Skeletal muscle tissue (tissue), 3 donors: ENCODE measurements at regions not wholly inside any gene's neighbourhood (a gene's known extent, or its start where the extent isn't known, plus 50 kb on each side); places are given as distances from the start of the nearest gene placed in this dataset.

Source experiments
- H3K27ac ChIP-seq: one replicate; pipeline ENCODE4 v1.7.0; 2013; ENCODE audit warnings: mild to moderate bottlenecking, low read depth, low read length, inconsistent platforms
- H3K27me3 ChIP-seq, 3 donors: one replicate each; pipeline ENCODE4 v1.7.0; 2013; ENCODE audit warnings: low read length in 3 of 3; ENCODE audit not compliant: control insufficient read depth in 3 of 3, insufficient read depth in 3 of 3
- H3K36me3 ChIP-seq, 3 donors: one replicate each; pipeline ENCODE4 v1.7.0; 2013; ENCODE audit warnings: low read length in 3 of 3; ENCODE audit not compliant: control insufficient read depth in 3 of 3, insufficient read depth in 3 of 3
- H3K4me1 ChIP-seq, 3 donors: one replicate each; pipeline ENCODE4 v1.7.0; 2013; ENCODE audit warnings: low read length in 3 of 3, mild to moderate bottlenecking in 3 of 3; ENCODE audit not compliant: control insufficient read depth in 3 of 3, insufficient read depth in 3 of 3
- H3K4me3 ChIP-seq, 3 donors: one replicate each; pipeline ENCODE4 v1.7.0; 2013; ENCODE audit warnings: low read length in 3 of 3
- H3K9ac ChIP-seq, 3 donors: one replicate each; pipeline ENCODE4 v1.7.0; 2013; ENCODE audit warnings: low read length in 3 of 3, mild to moderate bottlenecking in 3 of 3, moderate library complexity in 2 of 3, low read depth in 1 of 3
- H3K9me3 ChIP-seq, 3 donors: one replicate each; pipeline ENCODE4 v1.7.0; 2013; ENCODE audit warnings: low read length in 3 of 3; ENCODE audit not compliant: control insufficient read depth in 3 of 3
- donor health status: Osteomylitis.

DNA sequence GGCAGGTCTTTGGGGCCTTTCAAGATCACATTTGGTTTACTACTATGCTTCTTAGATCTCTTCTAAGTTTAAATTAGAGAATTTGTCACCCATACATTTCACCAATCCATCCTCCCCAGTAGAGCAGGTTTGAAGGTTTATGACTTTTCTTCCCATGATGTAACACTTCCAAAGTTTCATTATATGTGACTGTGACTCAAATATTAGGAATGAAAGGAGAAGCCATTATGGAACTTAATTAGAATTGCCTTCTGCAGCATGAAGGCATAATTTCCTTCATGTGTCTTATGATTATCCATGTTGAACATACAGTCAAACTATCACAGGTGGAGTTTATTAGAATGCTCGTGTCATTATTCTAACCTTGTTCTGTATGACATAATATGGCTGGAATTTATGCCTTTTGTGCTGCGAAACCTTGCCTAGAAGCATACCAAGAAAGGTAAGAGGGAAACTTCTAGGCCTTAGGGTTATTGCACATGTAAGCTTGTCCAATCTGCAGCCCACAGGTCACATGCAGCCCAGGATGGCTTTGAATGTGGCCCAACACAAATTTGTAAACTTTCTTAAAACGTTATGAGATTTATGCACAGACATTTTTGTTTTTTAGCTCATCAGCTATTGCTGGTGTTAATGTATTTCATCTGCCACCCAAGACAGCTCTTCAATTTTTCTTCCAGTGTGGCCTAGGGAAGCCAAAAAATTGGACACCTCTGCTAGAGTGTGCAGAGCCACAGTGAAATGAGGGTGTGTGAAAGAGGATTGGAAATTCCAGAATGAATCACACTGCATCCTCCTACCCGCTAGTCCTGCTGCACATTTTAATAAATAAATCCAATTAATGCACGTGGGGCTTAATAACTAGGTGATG is 133.6 kb downstream of the TMEM26 start:
- H3K4me1 ChIP-seq: no peaks in the 10 kb centered on the region
- no peak overlapping the region for H3K9ac ChIP-seq
- no peak overlapping the region for H3K27ac ChIP-seq
- no peaks in the 10 kb centered on the region for H3K27me3 ChIP-seq
- no peak overlapping the region for H3K4me3 ChIP-seq
- no peaks in the 10 kb centered on the region for H3K9me3 ChIP-seq
- no peaks in the 10 kb centered on the region for H3K36me3 ChIP-seq

DNA sequence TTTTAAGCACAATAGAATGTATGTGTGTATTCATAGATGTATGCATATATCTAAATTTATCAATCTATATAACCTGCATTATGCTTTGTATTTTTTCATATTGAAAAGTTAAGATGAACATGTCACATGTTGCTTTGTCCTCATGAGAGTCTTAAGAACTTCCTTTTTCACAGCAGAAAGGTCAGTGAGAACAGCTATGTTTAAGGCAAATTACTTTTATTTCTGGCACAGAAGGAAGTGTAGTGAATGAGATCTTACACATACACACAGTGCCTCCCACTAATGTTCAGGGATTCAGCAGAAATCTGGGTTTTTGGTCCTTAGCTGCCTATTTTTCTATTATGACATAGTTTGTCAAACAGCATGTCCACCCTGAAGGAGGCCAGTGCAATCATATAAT is 134.8 kb downstream of the TMEM26 start:
- H3K4me3 ChIP-seq: no peak overlapping the region
- H3K9me3 ChIP-seq: no peaks in the 10 kb centered on the region
- H3K27ac ChIP-seq: no peak overlapping the region
- H3K4me1 ChIP-seq: no peaks in the 10 kb centered on the region
- no peak overlapping the region for H3K9ac ChIP-seq
- no peaks in the 10 kb centered on the region for H3K27me3 ChIP-seq
- H3K36me3 ChIP-seq: no peaks in the 10 kb centered on the region

GRCh38 chr10:61317706-61318105 is 135.5 kb downstream of the TMEM26 start:
- Histone ChIP-seq H3K9ac (no peak overlapping the region), H3K27ac (no peak overlapping the region), H3K9me3 (no peaks in the 10 kb centered on the region), H3K4me1 (no peaks in the 10 kb centered on the region), H3K27me3 (no peaks in the 10 kb centered on the region), H3K36me3 (no peaks in the 10 kb centered on the region), H3K4me3 (no peak overlapping the region)

DNA sequence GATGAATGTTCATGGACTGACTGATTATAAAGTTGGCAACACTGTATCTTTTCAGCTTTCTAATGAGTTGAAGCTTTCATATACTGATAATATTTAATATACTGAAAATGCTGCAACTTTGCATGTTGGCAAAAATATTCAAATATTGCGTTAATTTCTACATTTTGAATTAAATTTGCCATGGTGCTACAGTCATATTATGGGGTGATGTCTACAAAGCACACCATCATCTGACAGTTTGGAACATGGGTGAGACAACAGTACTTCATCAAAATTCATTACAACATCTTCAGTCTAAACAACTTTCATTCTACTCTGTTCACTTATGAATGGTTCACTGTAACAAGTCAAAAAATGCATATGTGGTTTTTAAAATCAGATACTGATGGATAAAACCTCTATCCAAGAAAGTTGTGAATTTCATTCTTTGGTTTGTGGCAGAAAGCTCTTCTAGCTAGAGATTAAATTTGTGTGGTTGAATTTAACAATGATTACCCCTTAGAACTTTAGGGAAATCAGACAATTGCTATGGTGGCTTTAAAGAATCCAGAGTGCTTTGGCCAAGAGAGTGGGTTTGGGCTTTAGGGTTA is 136.4 kb downstream of the TMEM26 start:
- H3K9ac ChIP-seq: no peak overlapping the region
- no peak overlapping the region for H3K27ac ChIP-seq
- no peaks in the 10 kb centered on the region for H3K9me3 ChIP-seq
- H3K27me3 ChIP-seq: no peaks in the 10 kb centered on the region
- no peaks in the 10 kb centered on the region for H3K4me1 ChIP-seq
- no peaks in the 10 kb centered on the region for H3K36me3 ChIP-seq
- no peak overlapping the region for H3K4me3 ChIP-seq

- no peaks in the 10 kb centered on the region for H3K4me1 ChIP-seq
- H3K36me3 ChIP-seq: no peaks in the 10 kb centered on the region
- H3K4me3 ChIP-seq: no peak overlapping the region
- H3K9me3 ChIP-seq: no peaks in the 10 kb centered on the region
- no peak overlapping the region for H3K9ac ChIP-seq
- no peaks in the 10 kb centered on the region for H3K27me3 ChIP-seq
- no peak overlapping the region for H3K27ac ChIP-seq
Measured at GRCh38 chr10:61314273-61314672, 138.9 kb downstream of the TMEM26 start.

GRCh38 chr10:61313460-61313859 is 139.7 kb downstream of the TMEM26 start:
- no peaks in the 10 kb centered on the region for H3K9me3 ChIP-seq

DNA sequence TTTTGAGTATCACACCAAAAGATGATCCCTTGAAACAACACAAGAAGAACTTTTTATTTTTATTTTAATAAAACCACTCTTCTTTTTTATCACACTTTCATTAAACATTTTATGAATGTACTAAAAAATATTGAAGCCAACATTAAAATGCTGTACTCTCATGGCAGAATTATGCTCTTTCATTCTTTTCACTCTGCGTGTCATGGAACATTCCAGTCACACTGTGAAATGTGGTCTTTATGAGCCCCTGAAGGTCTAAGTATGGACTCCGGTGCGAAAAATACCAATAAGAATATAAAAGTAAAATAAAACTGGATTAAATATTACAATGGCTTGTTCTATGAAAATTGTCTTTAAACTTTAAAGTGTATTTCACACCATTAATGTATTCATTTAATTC is 148.4 kb downstream of the TMEM26 start:
- Histone ChIP-seq H3K36me3 (no peaks in the 10 kb centered on the region), H3K27ac (no peak overlapping the region)

More at GRCh38 chr10:61313460-61313859, 139.7 kb downstream of the TMEM26 start:
- Histone ChIP-seq H3K9ac (no peak overlapping the region), H3K27ac (no peak overlapping the region), H3K4me3 (no peak overlapping the region), H3K27me3 (no peaks in the 10 kb centered on the region), H3K36me3 (no peaks in the 10 kb centered on the region), H3K4me1 (no peaks in the 10 kb centered on the region)

GRCh38 chr10:61302124-61302523 is 151.1 kb downstream of the TMEM26 start:
- H3K27ac ChIP-seq: no peak overlapping the region
- no peak overlapping the region for H3K4me3 ChIP-seq
- H3K27me3 ChIP-seq: no peaks in the 10 kb centered on the region
- peaks cover 0 to 2% (median 0%) of the 10 kb centered on the region in 3 donors for H3K9me3 ChIP-seq
- H3K9ac ChIP-seq: no peak overlapping the region
- H3K36me3 ChIP-seq: no peaks in the 10 kb centered on the region
- no peaks in the 10 kb centered on the region for H3K4me1 ChIP-seq

More for the DNA sequence above, 148.4 kb downstream of the TMEM26 start:
- H3K9me3 ChIP-seq: no peaks in the 10 kb centered on the region
- H3K27me3 ChIP-seq: no peaks in the 10 kb centered on the region
- H3K4me1 ChIP-seq: no peaks in the 10 kb centered on the region
- no peak overlapping the region for H3K4me3 ChIP-seq
- H3K9ac ChIP-seq: no peak overlapping the region

GRCh38 chr10:61301575-61301974 is 151.6 kb downstream of the TMEM26 start:
- Histone ChIP-seq H3K9me3 (peaks cover 0 to 2% (median 0%) of the 10 kb centered on the region in 3 donors), H3K9ac (no peak overlapping the region), H3K27ac (no peak overlapping the region), H3K27me3 (no peaks in the 10 kb centered on the region), H3K4me3 (no peak overlapping the region), H3K4me1 (no peaks in the 10 kb centered on the region), H3K36me3 (no peaks in the 10 kb centered on the region)

GRCh38 chr10:61299841-61300240 is 153.3 kb downstream of the TMEM26 start:
- no peak overlapping the region for H3K4me3 ChIP-seq
- no peak overlapping the region for H3K9ac ChIP-seq
- H3K27me3 ChIP-seq: no peaks in the 10 kb centered on the region
- no peaks in the 10 kb centered on the region for H3K4me1 ChIP-seq
- H3K27ac ChIP-seq: no peak overlapping the region
- peaks cover 0 to 2% (median 0%) of the 10 kb centered on the region in 3 donors for H3K9me3 ChIP-seq
- no peaks in the 10 kb centered on the region for H3K36me3 ChIP-seq
